Type B pancreatic cell (in vitro differentiated cells): ENCODE measurements at regions not wholly inside any gene's neighbourhood (a gene's known extent, or its start where the extent isn't known, plus 50 kb on each side); places are given as distances from the start of the nearest gene placed in this dataset.

ENCODE experiments used
- DNase-seq: peaks from one replicate; pipeline ENCODE4 v3.0.0; 2021; ENCODE audit warnings: mixed read lengths; ENCODE audit not compliant: unreplicated experiment; ENCODE audit errors: extremely low spot score
- H3K27ac Mint-ChIP-seq: 2 replicates; pipeline ENCODE4 v1.8.0; 2021; ENCODE audit warnings: mild to moderate bottlenecking, mixed read lengths
- H3K27me3 Mint-ChIP-seq: 2 replicates; pipeline ENCODE4 v1.8.0; 2021; ENCODE audit warnings: mixed read lengths
- H3K36me3 Mint-ChIP-seq: 2 replicates; pipeline ENCODE4 v1.8.0; 2021; ENCODE audit warnings: mixed read lengths
- H3K4me1 Mint-ChIP-seq: one replicate; pipeline ENCODE4 v1.8.0; 2021; ENCODE audit warnings: mixed read lengths; ENCODE audit not compliant: unreplicated experiment
- H3K4me3 Mint-ChIP-seq: 2 replicates; pipeline ENCODE4 v1.8.0; 2021; ENCODE audit warnings: mild to moderate bottlenecking, mixed read lengths
- H3K9me3 Mint-ChIP-seq: 2 replicates; pipeline ENCODE4 v1.8.0; 2021; ENCODE audit warnings: mixed read lengths
- TF ChIP-seq, protein P1 (sequence below): fragments of 200-600 bp; sonication (generic); conservative IDR thresholded peaks from 2 replicates; pipeline ENCODE4 v1.5.0; 2021; ENCODE audit warnings: antibody characterized with exemption, mild to moderate bottlenecking

GRCh38 chr2:120605231-120605935 is 130.3 kb upstream of the GLI2 start:
- no peak overlapping the region for H3K27ac Mint-ChIP-seq
- H3K9me3 Mint-ChIP-seq: no peaks in the 10 kb centered on the region

GRCh38 chr2:120606280-120606679 is 129.4 kb upstream of the GLI2 start:
- H3K36me3 Mint-ChIP-seq: no peaks in the 10 kb centered on the region
- no peaks in the 10 kb centered on the region for H3K9me3 Mint-ChIP-seq
- peaks cover 6% of the 10 kb centered on the region for H3K27me3 Mint-ChIP-seq
- no peak for DNase-seq
- H3K4me3 Mint-ChIP-seq: no peak overlapping the region
- peaks cover 8% of the 10 kb centered on the region for H3K4me1 Mint-ChIP-seq
- no peak overlapping the region for H3K27ac Mint-ChIP-seq
- TF ChIP-seq, protein P1, sequence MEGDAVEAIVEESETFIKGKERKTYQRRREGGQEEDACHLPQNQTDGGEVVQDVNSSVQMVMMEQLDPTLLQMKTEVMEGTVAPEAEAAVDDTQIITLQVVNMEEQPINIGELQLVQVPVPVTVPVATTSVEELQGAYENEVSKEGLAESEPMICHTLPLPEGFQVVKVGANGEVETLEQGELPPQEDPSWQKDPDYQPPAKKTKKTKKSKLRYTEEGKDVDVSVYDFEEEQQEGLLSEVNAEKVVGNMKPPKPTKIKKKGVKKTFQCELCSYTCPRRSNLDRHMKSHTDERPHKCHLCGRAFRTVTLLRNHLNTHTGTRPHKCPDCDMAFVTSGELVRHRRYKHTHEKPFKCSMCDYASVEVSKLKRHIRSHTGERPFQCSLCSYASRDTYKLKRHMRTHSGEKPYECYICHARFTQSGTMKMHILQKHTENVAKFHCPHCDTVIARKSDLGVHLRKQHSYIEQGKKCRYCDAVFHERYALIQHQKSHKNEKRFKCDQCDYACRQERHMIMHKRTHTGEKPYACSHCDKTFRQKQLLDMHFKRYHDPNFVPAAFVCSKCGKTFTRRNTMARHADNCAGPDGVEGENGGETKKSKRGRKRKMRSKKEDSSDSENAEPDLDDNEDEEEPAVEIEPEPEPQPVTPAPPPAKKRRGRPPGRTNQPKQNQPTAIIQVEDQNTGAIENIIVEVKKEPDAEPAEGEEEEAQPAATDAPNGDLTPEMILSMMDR: no peak

More at GRCh38 chr2:120605231-120605935, 130.3 kb upstream of the GLI2 start:
- Mint-ChIP-seq H3K4me1 (peaks cover 8% of the 10 kb centered on the region), H3K4me3 (no peak overlapping the region), H3K36me3 (no peaks in the 10 kb centered on the region), H3K27me3 (peaks cover 6% of the 10 kb centered on the region)
- no peak for DNase-seq
- TF ChIP-seq, protein P1: no peak

- TF ChIP-seq, protein P1: no peak
- DNase-seq: no peak
- no peak overlapping the region for H3K27ac Mint-ChIP-seq
- peaks cover 8% of the 10 kb centered on the region for H3K4me1 Mint-ChIP-seq
- H3K27me3 Mint-ChIP-seq: peaks cover 6% of the 10 kb centered on the region
- H3K9me3 Mint-ChIP-seq: no peaks in the 10 kb centered on the region
- H3K36me3 Mint-ChIP-seq: no peaks in the 10 kb centered on the region
- no peak overlapping the region for H3K4me3 Mint-ChIP-seq
These were observed 128.7 kb upstream of the GLI2 start for GRCh38 chr2:120606931-120607330.

DNA sequence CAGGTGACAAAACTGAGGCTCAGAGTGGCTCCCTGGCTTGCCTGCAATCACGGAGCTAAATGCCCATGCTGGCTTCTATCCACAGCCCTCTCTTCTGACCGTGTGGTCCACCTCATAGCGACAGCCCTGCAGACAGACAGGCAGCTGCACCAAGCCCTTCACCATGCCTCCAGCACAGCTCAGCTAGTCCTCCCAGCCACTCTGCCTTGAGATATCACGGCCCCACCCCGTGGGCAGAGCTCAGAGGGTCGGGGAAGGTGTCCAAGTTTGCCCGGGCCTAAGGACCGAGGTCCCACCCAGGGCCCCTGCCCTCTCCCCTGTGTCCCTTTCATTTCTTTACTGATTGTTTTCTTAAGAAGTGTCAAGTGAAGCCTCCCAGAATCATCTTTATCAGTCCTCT is 128.2 kb upstream of the GLI2 start:
- Mint-ChIP-seq H3K9me3 (no peaks in the 10 kb centered on the region), H3K36me3 (no peaks in the 10 kb centered on the region), H3K27me3 (peaks cover 6% of the 10 kb centered on the region), H3K4me3 (no peak overlapping the region), H3K4me1 (peaks cover 14% of the 10 kb centered on the region), H3K27ac (no peak overlapping the region)
- DNase-seq: no peak
- TF ChIP-seq, protein P1: no peak

- Mint-ChIP-seq H3K4me3 (no peak overlapping the region), H3K27me3 (peaks cover 6% of the 10 kb centered on the region), H3K36me3 (no peaks in the 10 kb centered on the region), H3K27ac (no peak overlapping the region), H3K9me3 (no peaks in the 10 kb centered on the region), H3K4me1 (peaks cover 19% of the 10 kb centered on the region)
- DNase-seq: no peak
- TF ChIP-seq, protein P1: no peak
These were observed 127.7 kb upstream of the GLI2 start for GRCh38 chr2:120607996-120608395.
